ENCODE measurements at regions not wholly inside any gene's neighbourhood (a gene's known extent, or its start where the extent isn't known, plus 50 kb on each side); places are given as distances from the start of the nearest gene placed in this dataset.

DNA sequence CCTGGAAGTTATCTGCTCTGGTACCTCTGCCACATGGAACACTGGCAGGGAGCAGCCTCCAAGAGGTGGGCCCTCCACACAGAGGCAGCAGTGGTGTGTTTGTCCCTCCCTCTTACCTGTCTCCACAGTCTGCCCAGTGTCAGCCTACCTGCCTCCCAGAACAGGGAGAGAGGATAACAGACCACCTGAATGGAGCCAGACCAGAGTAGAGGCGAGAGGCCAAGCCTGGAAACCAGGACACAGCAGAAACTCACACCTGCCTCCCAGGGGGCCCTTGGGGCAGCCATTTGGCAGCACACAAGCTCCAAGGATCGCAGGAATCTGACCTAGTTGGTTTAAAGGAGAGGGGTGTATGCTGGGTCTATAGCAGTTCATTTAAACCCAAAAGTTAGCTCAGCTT, 100.2 kb upstream of the ZNF366 start:
- TF ChIP-seq CTCF (IDR thresholded peaks at IDR 0.05; ENCODE audit: low read length) (no peak), EZH2 (IDR thresholded peaks at IDR 0.05; ENCODE audit: borderline replicate concordance, low read length) (no peak)

All from OCI-LY1 (cell line).